ENCODE measurements at regions not wholly inside any gene's neighbourhood (a gene's known extent, or its start where the extent isn't known, plus 50 kb on each side); places are given as distances from the start of the nearest gene placed in this dataset.

- TF ChIP-seq ZNF274 (IDR thresholded peaks at IDR 0.05; ENCODE audit: low read depth, low read length) (no peak), YY1 (IDR thresholded peaks at IDR 0.05; ENCODE audit: insufficient read depth, insufficient read length) (no peak), SUZ12 (IDR thresholded peaks at IDR 0.05; ENCODE audit: extremely low read depth, insufficient read depth, insufficient read length) (no peak)
Observed at GRCh38 chr6:40288919-40289318, 298.2 kb downstream of the LRFN2 start.

Measured in NT2/D1 (cell line).